ENCODE measurements at regions not wholly inside any gene's neighbourhood (a gene's known extent, or its start where the extent isn't known, plus 50 kb on each side); places are given as distances from the start of the nearest gene placed in this dataset.

DNA sequence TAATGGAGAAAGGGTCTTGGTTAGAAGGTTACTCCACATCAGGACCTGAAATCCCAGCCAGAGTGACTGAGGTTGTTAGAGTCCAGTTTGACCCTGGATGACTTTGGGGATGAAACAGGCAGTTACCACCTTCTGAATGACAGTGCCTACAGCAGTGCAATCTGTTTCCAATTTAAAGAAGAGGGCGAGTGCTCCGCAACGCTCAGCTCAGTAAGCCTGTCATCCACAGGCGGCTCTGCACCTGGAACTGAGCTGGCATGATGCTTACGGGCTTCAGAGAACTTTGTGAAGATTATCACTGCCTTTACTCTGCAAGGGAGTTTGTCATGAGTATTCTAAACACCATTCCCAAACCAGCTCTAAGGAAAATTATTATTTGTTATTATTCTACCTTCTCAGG lies 127.7 kb upstream of the SLC24A5 start:
- TF ChIP-seq, protein P1, sequence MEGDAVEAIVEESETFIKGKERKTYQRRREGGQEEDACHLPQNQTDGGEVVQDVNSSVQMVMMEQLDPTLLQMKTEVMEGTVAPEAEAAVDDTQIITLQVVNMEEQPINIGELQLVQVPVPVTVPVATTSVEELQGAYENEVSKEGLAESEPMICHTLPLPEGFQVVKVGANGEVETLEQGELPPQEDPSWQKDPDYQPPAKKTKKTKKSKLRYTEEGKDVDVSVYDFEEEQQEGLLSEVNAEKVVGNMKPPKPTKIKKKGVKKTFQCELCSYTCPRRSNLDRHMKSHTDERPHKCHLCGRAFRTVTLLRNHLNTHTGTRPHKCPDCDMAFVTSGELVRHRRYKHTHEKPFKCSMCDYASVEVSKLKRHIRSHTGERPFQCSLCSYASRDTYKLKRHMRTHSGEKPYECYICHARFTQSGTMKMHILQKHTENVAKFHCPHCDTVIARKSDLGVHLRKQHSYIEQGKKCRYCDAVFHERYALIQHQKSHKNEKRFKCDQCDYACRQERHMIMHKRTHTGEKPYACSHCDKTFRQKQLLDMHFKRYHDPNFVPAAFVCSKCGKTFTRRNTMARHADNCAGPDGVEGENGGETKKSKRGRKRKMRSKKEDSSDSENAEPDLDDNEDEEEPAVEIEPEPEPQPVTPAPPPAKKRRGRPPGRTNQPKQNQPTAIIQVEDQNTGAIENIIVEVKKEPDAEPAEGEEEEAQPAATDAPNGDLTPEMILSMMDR (IDR thresholded peaks at IDR 0.05) = no peak
- no peak for TF ChIP-seq POLR2A (IDR thresholded peaks at IDR 0.05)
